OCI-LY1 (cell line): ENCODE measurements at regions not wholly inside any gene's neighbourhood (a gene's known extent, or its start where the extent isn't known, plus 50 kb on each side); places are given as distances from the start of the nearest gene placed in this dataset.

Experiments
- H2AFZ ChIP-seq: fragments of 200-600 bp; sonication (generic), shearing (Covaris generic); 2 replicates; pipeline ENCODE4 v1.6.0; 2014; ENCODE audit warnings: antibody characterized with exemption, mild to moderate bottlenecking, low read length
- H3F3A ChIP-seq: fragments of 200-600 bp; sonication (generic), shearing (Covaris generic); 2 replicates; pipeline ENCODE4 v1.6.0; 2014; ENCODE audit warnings: mild to moderate bottlenecking, antibody characterized with exemption, low read length, moderate library complexity; ENCODE audit not compliant: insufficient read depth
- H3K27ac ChIP-seq: fragments of 200-600 bp; sonication (generic); 2 replicates; pipeline ENCODE4 v1.5.1; 2014; ENCODE audit warnings: low read length, mixed run types, mild to moderate bottlenecking, low read depth; ENCODE audit not compliant: poor library complexity, severe bottlenecking
- H3K27me3 ChIP-seq: fragments of 200-600 bp; sonication (generic); 2 replicates; pipeline ENCODE4 v1.6.0; 2014; ENCODE audit warnings: antibody characterized with exemption, mild to moderate bottlenecking, low read length, moderate library complexity; ENCODE audit not compliant: insufficient read depth
- H3K36me3 ChIP-seq: fragments of 200-600 bp; sonication (generic); 2 replicates; pipeline ENCODE4 v1.6.1; 2014; ENCODE audit warnings: mild to moderate bottlenecking, antibody characterized with exemption, low read length, moderate library complexity, mixed read lengths; ENCODE audit not compliant: insufficient read depth
- H3K4me1 ChIP-seq: fragments of 200-600 bp; sonication (generic); 2 replicates; pipeline ENCODE4 v1.5.1; 2014; ENCODE audit warnings: mild to moderate bottlenecking, low read length, moderate library complexity; ENCODE audit not compliant: insufficient read depth, severe bottlenecking
- H3K4me2 ChIP-seq: fragments of 200-600 bp; sonication (generic), shearing (Covaris generic); 2 replicates; pipeline ENCODE4 v1.6.1; 2014; ENCODE audit warnings: low read length
- H3K4me3 ChIP-seq: fragments of 200-600 bp; sonication (generic); 2 replicates; pipeline ENCODE4 v1.5.1; 2014; ENCODE audit warnings: low read length, low read depth, mild to moderate bottlenecking, mixed read lengths; ENCODE audit not compliant: poor library complexity, severe bottlenecking
- H3K79me2 ChIP-seq: fragments of 200-600 bp; shearing (Covaris generic); 2 replicates; pipeline ENCODE4 v1.6.1; 2016; ENCODE audit warnings: mixed run types, low read length, mixed read lengths; ENCODE audit not compliant: insufficient read depth
- H3K9ac ChIP-seq: fragments of 200-600 bp; sonication (generic), shearing (Covaris generic); 2 replicates; pipeline ENCODE4 v1.6.1; 2014; ENCODE audit warnings: mild to moderate bottlenecking, low read length, mixed read lengths
- H3K9me2 ChIP-seq: fragments of 200-600 bp; sonication (generic), shearing (Covaris generic); 2 replicates; pipeline ENCODE4 v1.6.1; 2014; ENCODE audit warnings: low read depth, mild to moderate bottlenecking, low read length, mixed read lengths
- H3K9me3 ChIP-seq: fragments of 200-600 bp; shearing (Covaris generic); 2 replicates; pipeline ENCODE4 v1.6.1; 2014; ENCODE audit warnings: low read length, mixed read lengths
- H4K20me1 ChIP-seq: fragments of 200-600 bp; sonication (generic), shearing (Covaris generic); 2 replicates; pipeline ENCODE4 v1.6.0; 2016; ENCODE audit warnings: mild to moderate bottlenecking, low read length; ENCODE audit not compliant: insufficient read depth
- CTCF ChIP-seq: fragments of 200-600 bp; sonication (generic), shearing (Covaris generic); IDR thresholded peaks from 2 replicates; pipeline ENCODE4 v1.5.1; 2017; ENCODE audit warnings: mild to moderate bottlenecking, antibody characterized with exemption, low read length, moderate library complexity, mixed read lengths
- EZH2 ChIP-seq: fragments of 200-600 bp; sonication (generic), shearing (Covaris generic); IDR thresholded peaks from 2 replicates; pipeline ENCODE4 v1.8.0; 2017; ENCODE audit warnings: borderline replicate concordance, mixed run types, mild to moderate bottlenecking, antibody characterized with exemption, low read length, moderate library complexity, mixed read lengths

- Histone ChIP-seq H3F3A (no peaks in the 10 kb centered on the region), H3K27me3 (no peaks in the 10 kb centered on the region), H3K27ac (no peak overlapping the region), H3K79me2 (no peaks in the 10 kb centered on the region), H3K4me2 (no peak overlapping the region), H3K9me3 (no peaks in the 10 kb centered on the region), H3K36me3 (no peaks in the 10 kb centered on the region), H4K20me1 (no peaks in the 10 kb centered on the region), H2AFZ (no peak overlapping the region), H3K9me2 (no peaks in the 10 kb centered on the region), H3K4me1 (no peaks in the 10 kb centered on the region), H3K4me3 (no peak overlapping the region), H3K9ac (no peak overlapping the region)
- TF ChIP-seq CTCF (no peak), EZH2 (no peak)
Measured at GRCh38 chr5:87640902-87641301, 228.2 kb upstream of the CCNH start.

- no peaks in the 10 kb centered on the region for H4K20me1 ChIP-seq
- no peaks in the 10 kb centered on the region for H3K9me2 ChIP-seq
- H3K79me2 ChIP-seq = no peaks in the 10 kb centered on the region
- H3K9me3 ChIP-seq = no peaks in the 10 kb centered on the region
- H3K36me3 ChIP-seq = no peaks in the 10 kb centered on the region
- no peaks in the 10 kb centered on the region for H3F3A ChIP-seq
- H3K27ac ChIP-seq = no peak overlapping the region
- H3K9ac ChIP-seq = no peak overlapping the region
- H3K4me3 ChIP-seq = no peak overlapping the region
- peaks cover 4% of the 10 kb centered on the region for H3K4me1 ChIP-seq
- H3K27me3 ChIP-seq = no peaks in the 10 kb centered on the region
- no peak overlapping the region for H2AFZ ChIP-seq
- H3K4me2 ChIP-seq = no peak overlapping the region
- TF ChIP-seq CTCF = no peak
- no peak for TF ChIP-seq EZH2
Measured at GRCh38 chr5:87627363-87627762, 214.6 kb upstream of the CCNH start.

- TF ChIP-seq CTCF (no peak), EZH2 (no peak)
- Histone ChIP-seq H3K79me2 (no peaks in the 10 kb centered on the region), H4K20me1 (no peaks in the 10 kb centered on the region), H3K4me1 (no peaks in the 10 kb centered on the region), H3K9me2 (no peaks in the 10 kb centered on the region), H2AFZ (no peak overlapping the region), H3K9ac (no peak overlapping the region), H3K27ac (no peak overlapping the region), H3K9me3 (no peaks in the 10 kb centered on the region), H3K4me3 (no peak overlapping the region), H3K4me2 (no peak overlapping the region), H3K36me3 (no peaks in the 10 kb centered on the region), H3K27me3 (no peaks in the 10 kb centered on the region), H3F3A (no peaks in the 10 kb centered on the region)
Measured at GRCh38 chr5:87608385-87608784, 195.7 kb upstream of the CCNH start.
